ENCODE measurements at regions not wholly inside any gene's neighbourhood (a gene's known extent, or its start where the extent isn't known, plus 50 kb on each side); places are given as distances from the start of the nearest gene placed in this dataset.
A peak's percentile ranks its signal among the peaks of the same experiment; 100 is the strongest.

DNA sequence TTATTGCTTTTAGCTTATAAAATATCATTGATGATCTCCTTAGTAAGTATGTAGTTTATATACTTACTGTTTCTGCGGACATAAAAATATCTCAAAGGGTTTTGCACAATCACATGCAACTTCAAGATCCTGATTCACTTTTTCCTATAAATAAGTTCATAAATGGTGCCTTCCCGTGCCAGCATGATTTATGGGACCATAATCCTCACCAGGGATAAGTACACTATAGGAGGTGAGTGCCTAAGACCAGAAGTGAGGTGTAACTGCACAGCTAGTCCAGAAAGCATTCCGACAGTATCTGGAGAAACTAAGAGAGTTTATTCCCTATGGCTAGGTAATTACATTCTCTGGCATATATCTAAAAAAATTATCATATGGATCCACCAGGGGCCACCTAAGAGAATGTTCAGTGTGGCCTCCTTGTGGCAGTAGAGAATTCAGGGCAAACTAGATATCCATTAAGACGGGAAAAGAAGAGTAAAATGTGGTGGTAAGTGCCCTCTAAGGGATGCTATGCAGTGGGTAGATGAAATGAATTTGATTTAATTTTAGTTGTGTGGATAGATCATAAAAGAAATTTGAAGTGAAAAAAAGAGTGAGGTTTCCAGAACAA, 402.5 kb upstream of the SLC24A2 start:
- Histone ChIP-seq H3K4me3 (ENCODE audit: extremely low read depth in 1 of 4, insufficient read depth in 2 of 4, low read depth in 3 of 4, low read length in 4 of 4) (no peak overlapping the region), H4K91ac (replicated peaks; ENCODE audit: insufficient read length, low read length) (no peak overlapping the region), H2AK5ac (ENCODE audit: low read depth, low read length) (no peak overlapping the region), H3K27ac (ENCODE audit: low read depth, low read length) (no peak overlapping the region), H3K4ac (replicated peaks; ENCODE audit: insufficient read length, low read depth, low read length) (no peak overlapping the region), H2BK12ac (ENCODE audit: low read depth, low read length) (no peak overlapping the region), H2BK20ac (ENCODE audit: low read length) (no peak overlapping the region), H3K9ac (replicated peaks in 1 of 4; ENCODE audit: extremely low read depth in 1 of 4, low read depth in 3 of 4, low read length in 3 of 4) (no peak overlapping the region), H3K79me1 (ENCODE audit: low read depth, low read length) (no peaks in the 10 kb centered on the region), H3K23me2 (ENCODE audit: low read depth, low read length) (no peaks in the 10 kb centered on the region), H2BK15ac (ENCODE audit: low read length) (no peak overlapping the region), H3K18ac (ENCODE audit: extremely low read depth, low read length) (no peak overlapping the region), H3K4me2 (ENCODE audit: insufficient read depth in 1 of 2, low read depth in 2 of 2, low read length in 2 of 2) (no peak overlapping the region), H2AFZ (ENCODE audit: low read length) (no peak overlapping the region), H4K20me1 (replicated peaks in 1 of 2; ENCODE audit: control insufficient read depth in 1 of 2, insufficient read depth in 2 of 2, low read length in 2 of 2) (no peaks in the 10 kb centered on the region), H2BK120ac (replicated peaks; ENCODE audit: low read depth, low read length) (no peak overlapping the region), H3K27me3 (replicated peaks in 1 of 4; ENCODE audit: control insufficient read depth in 3 of 4, extremely low read depth in 1 of 4, insufficient read depth in 3 of 4, low read length in 3 of 4) (no peaks in the 10 kb centered on the region), H3K4me1 (replicated peaks in 1 of 4; ENCODE audit: control insufficient read depth in 3 of 4, insufficient read depth in 4 of 4, low read length in 3 of 4) (peaks cover 0 to 10% (median 0%) of the 10 kb centered on the region in 4 experiments; a peak in 3 of 7 replicates), H3K56ac (replicated peaks; ENCODE audit: insufficient read length, low read depth, low read length) (no peak overlapping the region), H3K79me2 (ENCODE audit: control insufficient read depth in 1 of 2, insufficient read depth in 2 of 2, low read length in 2 of 2) (no peaks in the 10 kb centered on the region), H3K23ac (ENCODE audit: insufficient read length) (no peak overlapping the region), H4K8ac (ENCODE audit: extremely low read depth, insufficient read depth, low read length) (no peak overlapping the region), H3K36me3 (ENCODE audit: control insufficient read depth in 2 of 4, insufficient read depth in 4 of 4, low read length in 3 of 4) (no peaks in the 10 kb centered on the region), H2BK5ac (ENCODE audit: low read depth, low read length) (no peak overlapping the region), H4K5ac (ENCODE audit: insufficient read length, low read depth, low read length) (no peak overlapping the region), H3K14ac (ENCODE audit: insufficient read length) (no peak overlapping the region), H3K9me3 (ENCODE audit: insufficient read depth in 2 of 2, low read depth in 1 of 2, low read length in 1 of 2) (no peaks in the 10 kb centered on the region)
- FAIRE-seq (no peak), DNase-seq (ENCODE audit: low read depth in 1 of 2, low spot score in 2 of 2) (no peak)
- 88% methylated on average over 4 of the region's 4 CpGs; no CpG with 5 or more reads in 1 of the 2 experiments for WGBS, 2 experiments (ENCODE audit: extremely low coverage in 1 of 2, insufficient coverage in 1 of 2, insufficient read length in 1 of 2, insufficient replicate concordance in 2 of 2, low coverage in 1 of 2, low lambda C conversion rate in 2 of 2, missing lambda C conversion rate in 1 of 2)
- ChIA-PET POLR2A (ENCODE audit: partially characterized antibody) (no interaction called here), CTCF (ENCODE audit: partially characterized antibody) (interaction anchor here (1.1 to 4.0 kb wide), 3 partner anchors 10 to 640 kb away, joined by 3 to 10 read pairs (median 4); no protein-coding TSS in a partner anchor)
- TF ChIP-seq RAD21 (IDR thresholded peaks at IDR 0.05 in 1 of 2, conservative IDR thresholded peaks at IDR 0.05 in 1 of 2; ENCODE audit: low read depth in 2 of 2, low read length in 2 of 2) = peak in 1 of 2 experiments; percentile 9; a peak in 1 of 4 replicates
- no peak for TF ChIP-seq SRF (IDR thresholded peaks at IDR 0.05; ENCODE audit: low read depth, low read length)
- TF ChIP-seq, protein P1, sequence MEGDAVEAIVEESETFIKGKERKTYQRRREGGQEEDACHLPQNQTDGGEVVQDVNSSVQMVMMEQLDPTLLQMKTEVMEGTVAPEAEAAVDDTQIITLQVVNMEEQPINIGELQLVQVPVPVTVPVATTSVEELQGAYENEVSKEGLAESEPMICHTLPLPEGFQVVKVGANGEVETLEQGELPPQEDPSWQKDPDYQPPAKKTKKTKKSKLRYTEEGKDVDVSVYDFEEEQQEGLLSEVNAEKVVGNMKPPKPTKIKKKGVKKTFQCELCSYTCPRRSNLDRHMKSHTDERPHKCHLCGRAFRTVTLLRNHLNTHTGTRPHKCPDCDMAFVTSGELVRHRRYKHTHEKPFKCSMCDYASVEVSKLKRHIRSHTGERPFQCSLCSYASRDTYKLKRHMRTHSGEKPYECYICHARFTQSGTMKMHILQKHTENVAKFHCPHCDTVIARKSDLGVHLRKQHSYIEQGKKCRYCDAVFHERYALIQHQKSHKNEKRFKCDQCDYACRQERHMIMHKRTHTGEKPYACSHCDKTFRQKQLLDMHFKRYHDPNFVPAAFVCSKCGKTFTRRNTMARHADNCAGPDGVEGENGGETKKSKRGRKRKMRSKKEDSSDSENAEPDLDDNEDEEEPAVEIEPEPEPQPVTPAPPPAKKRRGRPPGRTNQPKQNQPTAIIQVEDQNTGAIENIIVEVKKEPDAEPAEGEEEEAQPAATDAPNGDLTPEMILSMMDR (IDR thresholded peaks at IDR 0.05; ENCODE audit: control extremely low read depth in 1 of 3, insufficient read depth in 1 of 3, low read depth in 1 of 3, low read length in 3 of 3) = peak in 2 of 3 experiments; percentile 2 to 18; a peak in 2 of 4 replicates
- TF ChIP-seq RBBP5 (IDR thresholded peaks at IDR 0.05; ENCODE audit: borderline replicate concordance, low read depth, low read length) = no peak
- no peak for TF ChIP-seq CEBPB (IDR thresholded peaks at IDR 0.05; ENCODE audit: low read depth, low read length)
- no peak for TF ChIP-seq HDAC6 (IDR thresholded peaks at IDR 0.05; ENCODE audit: low read depth, low read length)

Measured in H1 (cell line).